Heart right ventricle (tissue), 16 donors: ENCODE measurements at regions not wholly inside any gene's neighbourhood (a gene's known extent, or its start where the extent isn't known, plus 50 kb on each side); places are given as distances from the start of the nearest gene placed in this dataset.

Experiments used
- ATAC-seq, 8 donors: fragments of 200-7000 bp; cut with Tn5 transposase; one replicate each; pipeline ENCODE4 v1.9.1; 2020; ENCODE audit warnings: mild to moderate bottlenecking in 8 of 8, moderate library complexity in 8 of 8, moderate number of reproducible peaks in 1 of 8
- DNase-seq, 2 donors: peaks; one replicate each; pipeline ENCODE4 v3.0.0-alpha.2; 2020
- H3K27ac ChIP-seq, 10 donors: fragments of 200-600 bp; sonication (generic) in 2 of 10; one replicate each; pipeline versions ENCODE4 v1.5.0 to v1.8.0; 2020 to 2022; ENCODE audit warnings: mild to moderate bottlenecking in 3 of 10
- H3K27me3 ChIP-seq, 7 donors: fragments of 200-600 bp; one replicate each; pipeline ENCODE4 v1.8.0; 2021 to 2022; ENCODE audit warnings: mild to moderate bottlenecking in 2 of 7
- H3K36me3 ChIP-seq, 9 donors: fragments of 200-600 bp; sonication (generic) in 1 of 9; one replicate each; pipeline versions ENCODE4 v1.5.0 to v1.8.0; 2020 to 2022; ENCODE audit warnings: mild to moderate bottlenecking in 2 of 9
- H3K4me1 ChIP-seq, 9 donors: fragments of 200-600 bp; sonication (generic) in 1 of 9; one replicate each; pipeline versions ENCODE4 v1.5.0 to v1.8.0; 2020 to 2022; ENCODE audit warnings: mild to moderate bottlenecking in 4 of 9
- H3K4me3 ChIP-seq, 10 donors: fragments of 200-600 bp; sonication (generic) in 2 of 10; one replicate each; pipeline versions ENCODE4 v1.5.0 to v1.8.0; 2020 to 2022; ENCODE audit warnings: mild to moderate bottlenecking in 7 of 10, moderate library complexity in 2 of 10
- H3K9me3 ChIP-seq, 11 donors: fragments of 200-600 bp in 10 of 11; sonication (generic) in 2 of 11; one replicate each; pipeline versions ENCODE4 v1.5.0 to v1.8.0; 2013 to 2022; ENCODE audit warnings: mild to moderate bottlenecking in 2 of 11, control low read depth in 1 of 11, moderate library complexity in 1 of 11
- CTCF ChIP-seq, 9 donors: fragments of 200-600 bp; sonication (generic) in 2 of 9; IDR thresholded peaks; one replicate each; pipeline versions ENCODE4 v1.5.0 to v1.8.0; 2021 to 2022; ENCODE audit warnings: antibody characterized with exemption in 9 of 9, mild to moderate bottlenecking in 5 of 9, moderate library complexity in 1 of 9
- WGBS, 2 donors: extraction: QIAGEN DNeasy Blood & Tissue Kit; methylation state at CpG; one replicate each; pipeline ENCODE4 v1.1.7; 2013; ENCODE audit warnings: inconsistent platforms in 1 of 2; 5-methylcytosine and 5-hydroxymethylcytosine counted together
- intact Hi-C, 10 donors: fragments of 100-400 bp; cut with DNase I; formaldehyde crosslinking; loops; one replicate each; pipeline versions ENCODE4 v1.11.1 to v1.14.2; 2022
- donor health status: Arrhythmogenic right ventricular cardiomyopathy.
- donor health status: ischemic (EF 13 %, LVEDD 7.1; RV severe dilation, severe dysfunction).
- donor health status: healthy with polysubstance abuse.
- donor health status: DM: no; HTN: yes; CAD: no.
- donor health status: DM: no; HTN: no; CAD: no.
- donor health status: ischemic (EF 25% LVEDD 6.9; RV normal size, moderate dysfunction).
- donor health status: ischemic (EF 25% LVEDD 5.7; RV mildly dilated, moderate dysfunction).
- donor health status: healthy.
- donor health status: DM: yes; HTN: yes; CAD: no.
- donor health status: Ischemic cardiomyopathy.
- donor health status: ischemic (EF 35%, LVEDD 5.7; RV mildly dilated, moderate dysfunction).
- donor health status: nonischemic (EF 11% LVEDD 7.7; RV severe dilation, severe dysfunction).
- donor health status: DM: yes; HTN: yes; CAD: no.
- donor health status: PGD.
- donor health status: ischemic (EF 29% LVEDD 5.4; RV normal size, mild dysfunction).
- donor health status: nonischemic (EF 23%, LVEDD 6.1; RV moderate dilation, normal function).

- Histone ChIP-seq H3K4me1 (no peaks in the 10 kb centered on the region), H3K27me3 (peaks cover 0 to 32% (median 8%) of the 10 kb centered on the region in 7 donors), H3K9me3 (peaks cover 0 to 25% (median 4%) of the 10 kb centered on the region in 11 donors), H3K4me3 (no peak overlapping the region), H3K36me3 (no peaks in the 10 kb centered on the region), H3K27ac (no peak overlapping the region)
- intact Hi-C loops = no loop called here
- no peak for TF ChIP-seq CTCF (IDR thresholded peaks at IDR 0.05)
- 91 to 92% methylated on average over 2 of the region's 2 CpGs for WGBS, 2 donors
- DNase-seq = no peak
- no peak for ATAC-seq
Measured at GRCh38 chr16:50485232-50485631, 63.0 kb upstream of the NKD1 start.

GRCh38 chr16:50482271-50482670 is 65.9 kb upstream of the NKD1 start:
- Histone ChIP-seq H3K4me1 (no peaks in the 10 kb centered on the region), H3K27ac (no peak overlapping the region), H3K9me3 (peaks cover 0 to 25% (median 4%) of the 10 kb centered on the region in 11 donors), H3K27me3 (peaks cover 0 to 49% (median 15%) of the 10 kb centered on the region in 7 donors), H3K4me3 (no peak overlapping the region), H3K36me3 (no peaks in the 10 kb centered on the region)
- TF ChIP-seq CTCF (IDR thresholded peaks at IDR 0.05) = no peak
- no peak for DNase-seq
- ATAC-seq = no peak
- intact Hi-C loops = no loop called here
- 79 to 82% methylated on average over 5 of the region's 5 CpGs for WGBS, 2 donors

- ATAC-seq = no peak
- Histone ChIP-seq H3K9me3 (peaks cover 0 to 19% (median 4%) of the 10 kb centered on the region in 11 donors), H3K27me3 (peaks cover 0 to 49% (median 15%) of the 10 kb centered on the region in 7 donors), H3K36me3 (no peaks in the 10 kb centered on the region), H3K4me1 (no peaks in the 10 kb centered on the region), H3K27ac (no peak overlapping the region), H3K4me3 (no peak overlapping the region)
- DNase-seq = no peak
- 71 to 77% methylated on average over 3 of the region's 3 CpGs for WGBS, 2 donors
- intact Hi-C loops = no loop called here
- no peak for TF ChIP-seq CTCF (IDR thresholded peaks at IDR 0.05)
Measured at GRCh38 chr16:50480206-50480605, 68.0 kb upstream of the NKD1 start.

GRCh38 chr16:50479771-50480170 is 68.4 kb upstream of the NKD1 start:
- peaks cover 0 to 49% (median 15%) of the 10 kb centered on the region in 7 donors for H3K27me3 ChIP-seq
- peaks cover 0 to 14% (median under 1%) of the 10 kb centered on the region in 11 donors for H3K9me3 ChIP-seq
- intact Hi-C loops = no loop called here
- no peak overlapping the region for H3K27ac ChIP-seq
- no peak overlapping the region for H3K4me3 ChIP-seq
- DNase-seq (no peak), ATAC-seq (no peak)
- H3K36me3 ChIP-seq = no peaks in the 10 kb centered on the region
- WGBS, 2 donors = 75 to 89% methylated on average over 5 of the region's 5 CpGs
- no peak for TF ChIP-seq CTCF (IDR thresholded peaks at IDR 0.05)
- no peaks in the 10 kb centered on the region for H3K4me1 ChIP-seq
